ENCODE measurements at regions not wholly inside any gene's neighbourhood (a gene's known extent, or its start where the extent isn't known, plus 50 kb on each side); places are given as distances from the start of the nearest gene placed in this dataset.

- H3K4me1 ChIP-seq (ENCODE audit: control insufficient read depth, insufficient read depth, low read length), result no peaks in the 10 kb centered on the region
- intact Hi-C loops (cut with micrococcal nuclease; ENCODE audit: unreplicated experiment) (no loop called here), in situ Hi-C loops (cut with HindIII; ENCODE audit: low pct_unique_long_range_greater_than_20kb, low sequenced_read_pairs) (no loop called here)
- ChIA-PET CTCF (no interaction called here), POLR2A (no interaction called here)
- no peak for TF ChIP-seq REST (IDR thresholded peaks at IDR 0.05; ENCODE audit: insufficient read depth in 1 of 2, low read depth in 2 of 2, low read length in 1 of 2)
- TF ChIP-seq, protein P1, sequence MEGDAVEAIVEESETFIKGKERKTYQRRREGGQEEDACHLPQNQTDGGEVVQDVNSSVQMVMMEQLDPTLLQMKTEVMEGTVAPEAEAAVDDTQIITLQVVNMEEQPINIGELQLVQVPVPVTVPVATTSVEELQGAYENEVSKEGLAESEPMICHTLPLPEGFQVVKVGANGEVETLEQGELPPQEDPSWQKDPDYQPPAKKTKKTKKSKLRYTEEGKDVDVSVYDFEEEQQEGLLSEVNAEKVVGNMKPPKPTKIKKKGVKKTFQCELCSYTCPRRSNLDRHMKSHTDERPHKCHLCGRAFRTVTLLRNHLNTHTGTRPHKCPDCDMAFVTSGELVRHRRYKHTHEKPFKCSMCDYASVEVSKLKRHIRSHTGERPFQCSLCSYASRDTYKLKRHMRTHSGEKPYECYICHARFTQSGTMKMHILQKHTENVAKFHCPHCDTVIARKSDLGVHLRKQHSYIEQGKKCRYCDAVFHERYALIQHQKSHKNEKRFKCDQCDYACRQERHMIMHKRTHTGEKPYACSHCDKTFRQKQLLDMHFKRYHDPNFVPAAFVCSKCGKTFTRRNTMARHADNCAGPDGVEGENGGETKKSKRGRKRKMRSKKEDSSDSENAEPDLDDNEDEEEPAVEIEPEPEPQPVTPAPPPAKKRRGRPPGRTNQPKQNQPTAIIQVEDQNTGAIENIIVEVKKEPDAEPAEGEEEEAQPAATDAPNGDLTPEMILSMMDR (IDR thresholded peaks at IDR 0.05), result no peak
- BruUV-seq (replicated peaks), result no TSS peak
- H3K9me3 ChIP-seq (ENCODE audit: control insufficient read depth, insufficient read depth, low read depth, low read length), result no peaks in the 10 kb centered on the region
- H3K27me3 ChIP-seq (ENCODE audit: control insufficient read depth, insufficient read depth, low read length), result peaks cover 22% of the 10 kb centered on the region
- no peak overlapping the region for H3K4me3 ChIP-seq (ENCODE audit: low read depth in 2 of 2, low read length in 2 of 2)
- no peak for DNase-seq (ENCODE audit: low read depth, low spot score)
- ATAC-seq, result no peak
- H3K36me3 ChIP-seq (ENCODE audit: control insufficient read depth, insufficient read depth, low read length), result no peaks in the 10 kb centered on the region
- H3K27ac ChIP-seq (ENCODE audit: low read length), result no peak overlapping the region
Measured at GRCh38 chr12:31206038-31206670, 119.8 kb downstream of the SINHCAF start.

GRCh38 chr12:31207799-31208465, 118.0 kb downstream of the SINHCAF start:
- TF ChIP-seq POLR2AphosphoS5 (IDR thresholded peaks at IDR 0.05; ENCODE audit: low read depth, low read length), result no peak
- no peak for TF ChIP-seq SIN3A (IDR thresholded peaks at IDR 0.05; ENCODE audit: borderline replicate concordance, insufficient read depth, low read depth, low read length)
- no peak for TF ChIP-seq TCF7L2 (IDR thresholded peaks at IDR 0.05; ENCODE audit: low read depth, low read length)
- TF ChIP-seq, protein P1 (IDR thresholded peaks at IDR 0.05), result no peak
- TF ChIP-seq REST (IDR thresholded peaks at IDR 0.05; ENCODE audit: insufficient read depth in 1 of 2, low read depth in 2 of 2, low read length in 1 of 2), result no peak
- intact Hi-C loops (cut with micrococcal nuclease; ENCODE audit: unreplicated experiment) (no loop called here), in situ Hi-C loops (cut with HindIII; ENCODE audit: low pct_unique_long_range_greater_than_20kb, low sequenced_read_pairs) (no loop called here)
- H3K27ac ChIP-seq (ENCODE audit: low read length), result no peak overlapping the region
- no TSS peak for BruUV-seq (replicated peaks)
- H3K36me3 ChIP-seq (ENCODE audit: control insufficient read depth, insufficient read depth, low read length), result no peaks in the 10 kb centered on the region
- DNase-seq (ENCODE audit: low read depth, low spot score), result no peak
- POLR2A ChIA-PET, result no interaction called here
- H3K9me3 ChIP-seq (ENCODE audit: control insufficient read depth, insufficient read depth, low read depth, low read length), result no peaks in the 10 kb centered on the region
- CTCF ChIA-PET, result no interaction called here
- ATAC-seq, result no peak
- H3K27me3 ChIP-seq (ENCODE audit: control insufficient read depth, insufficient read depth, low read length), result peaks cover 16% of the 10 kb centered on the region
- H3K4me3 ChIP-seq (ENCODE audit: low read depth in 2 of 2, low read length in 2 of 2), result no peak overlapping the region
- H3K4me1 ChIP-seq (ENCODE audit: control insufficient read depth, insufficient read depth, low read length), result no peaks in the 10 kb centered on the region
